GM12891 (cell line): ENCODE measurements at regions not wholly inside any gene's neighbourhood (a gene's known extent, or its start where the extent isn't known, plus 50 kb on each side); places are given as distances from the start of the nearest gene placed in this dataset.

Experiments
- DNase-seq: peaks from one replicate; pipeline ENCODE4 v3.0.0; 2011; ENCODE audit warnings: low spot score; ENCODE audit not compliant: insufficient read length
- FAIRE-seq: peaks from 2 replicates; lab custom pipeline; 2011; peaks lifted over from hg19 to GRCh38; lab: Jason Lieb, UNC
- PAX5 ChIP-seq: IDR thresholded peaks from 2 replicates; pipeline ENCODE4 v1.6.1; 2011; ENCODE audit warnings: low read length, moderate library complexity, mild to moderate bottlenecking; ENCODE audit not compliant: insufficient read depth, severe bottlenecking
- POLR2A ChIP-seq: IDR thresholded peaks from 2 replicates; pipeline ENCODE4 v1.6.1; 2011; ENCODE audit warnings: low read depth, low read length, control low read depth
- POLR2AphosphoS5 ChIP-seq: IDR thresholded peaks from 2 replicates; pipeline ENCODE4 v1.6.1; 2011; ENCODE audit warnings: low read depth, low read length, control low read depth
- POU2F2 ChIP-seq: IDR thresholded peaks from 2 replicates; pipeline ENCODE4 v1.6.1; 2011; ENCODE audit warnings: low read depth, mild to moderate bottlenecking, control low read depth, low read length, moderate library complexity
- SPI1 ChIP-seq: IDR thresholded peaks from 2 replicates; pipeline ENCODE4 v1.6.1; 2011; ENCODE audit warnings: low read depth, low read length, control low read depth
- TAF1 ChIP-seq: IDR thresholded peaks from 2 replicates; pipeline ENCODE4 v1.6.1; 2011; ENCODE audit warnings: low read depth, low read length, control low read depth

DNA sequence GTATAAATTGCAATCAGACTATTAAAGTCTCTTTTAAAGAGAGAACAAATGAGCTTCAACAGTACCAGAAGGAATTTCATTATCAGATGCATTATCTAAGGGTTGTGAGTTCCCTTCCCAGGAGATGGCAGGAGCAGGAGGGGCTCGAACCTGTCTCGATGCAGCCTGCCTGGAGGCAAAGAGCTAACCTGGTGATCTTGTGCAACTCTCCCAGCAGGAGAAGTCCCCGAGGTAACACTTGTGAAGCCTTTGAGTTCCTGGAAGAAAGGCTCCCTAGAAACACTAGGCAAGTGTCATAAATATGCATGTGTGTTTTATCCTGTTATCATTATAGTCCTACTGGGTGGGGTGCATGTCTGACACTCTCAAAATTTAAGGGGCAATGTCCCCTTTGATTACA is 232.2 kb upstream of the ARID1B start:
- TF ChIP-seq POLR2AphosphoS5 (no peak), POU2F2 (no peak), TAF1 (no peak), POLR2A (no peak)
- DNase-seq, result no peak
- no peak for FAIRE-seq

DNA sequence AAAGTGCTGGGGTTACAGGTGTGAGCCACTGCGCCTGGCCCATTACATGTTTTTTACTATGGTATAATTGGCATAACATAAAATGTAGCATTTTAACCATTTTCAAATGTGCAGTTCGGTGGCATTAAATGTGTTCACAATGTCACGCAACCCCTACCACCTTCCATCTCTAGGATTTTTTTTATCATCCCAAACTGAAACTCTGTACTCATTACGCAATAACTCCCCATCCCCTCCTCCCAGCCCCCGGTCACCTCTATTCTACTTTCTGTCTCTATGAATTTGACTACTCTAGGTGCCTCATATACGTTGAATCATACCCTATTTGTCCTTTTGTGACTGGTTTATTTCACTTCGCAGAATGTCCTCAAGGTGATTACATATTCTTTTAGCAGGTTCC is 233.1 kb upstream of the ARID1B start:
- no peak for FAIRE-seq
- no peak for TF ChIP-seq PAX5
- TF ChIP-seq TAF1, result no peak
- no peak for TF ChIP-seq SPI1
- no peak for TF ChIP-seq POLR2AphosphoS5
- no peak for TF ChIP-seq POLR2A
- no peak for TF ChIP-seq POU2F2
- DNase-seq, result no peak

GRCh38 chr6:156543431-156543830 is 233.7 kb upstream of the ARID1B start:
- TF ChIP-seq TAF1 (no peak), SPI1 (no peak)
- no peak for FAIRE-seq
- no peak for DNase-seq

- no peak for DNase-seq
- TF ChIP-seq SPI1 (no peak), POLR2AphosphoS5 (no peak), TAF1 (no peak), POLR2A (no peak), POU2F2 (no peak), PAX5 (no peak)
- no peak for FAIRE-seq
These were observed 238.1 kb upstream of the ARID1B start for GRCh38 chr6:156538875-156539660.

DNA sequence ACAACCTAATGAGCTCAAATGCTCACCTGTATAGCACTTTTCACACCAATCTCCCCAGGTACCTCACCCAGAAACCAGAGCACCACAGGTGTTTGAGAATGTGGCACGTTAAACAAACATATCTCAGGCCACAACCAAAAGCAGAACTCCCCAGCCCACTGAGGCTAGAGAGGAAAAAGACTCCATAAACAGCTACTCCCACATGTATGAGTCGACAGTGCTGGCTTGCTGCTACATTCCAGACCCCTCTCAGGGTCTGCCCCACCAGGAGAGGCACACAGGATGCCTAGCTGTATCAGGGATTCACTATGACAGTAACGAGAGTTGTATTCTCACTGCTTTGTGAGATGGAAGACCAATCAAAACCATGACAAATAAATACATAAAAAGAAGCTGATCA is 242.6 kb upstream of the ARID1B start:
- TF ChIP-seq SPI1 (0 out of 2 replicates have a peak, but pooled peaks have one; percentile 2), TAF1 (no peak)
- DNase-seq (no peak), FAIRE-seq (no peak)

- FAIRE-seq, result no peak
- DNase-seq, result no peak
- TF ChIP-seq TAF1, result no peak
- no peak for TF ChIP-seq POLR2AphosphoS5
- no peak for TF ChIP-seq SPI1
- TF ChIP-seq PAX5, result no peak
- no peak for TF ChIP-seq POLR2A
- TF ChIP-seq POU2F2, result no peak
These were observed 243.2 kb upstream of the ARID1B start for GRCh38 chr6:156533872-156534524.

DNA sequence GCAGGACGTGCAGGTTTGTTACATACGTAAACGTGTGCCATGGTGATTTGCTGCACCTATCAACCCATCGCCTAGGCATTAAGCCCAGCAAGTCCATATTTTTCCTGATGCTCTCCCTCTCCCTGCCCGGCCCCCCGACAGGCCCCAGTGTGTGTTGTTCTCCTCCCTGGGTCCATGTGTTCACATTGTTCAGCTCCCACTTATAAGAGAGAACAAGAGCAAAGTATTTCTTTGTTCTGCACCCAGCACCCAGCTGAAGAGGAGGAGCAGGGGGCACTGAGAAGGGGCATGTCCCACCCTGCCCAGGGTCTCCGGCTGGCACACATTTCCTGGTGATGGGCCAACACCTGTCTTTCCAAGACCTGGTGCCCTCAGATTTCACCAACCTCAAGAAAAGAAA is 251.1 kb upstream of the ARID1B start:
- TF ChIP-seq POU2F2 (no peak), SPI1 (no peak), POLR2A (no peak), TAF1 (no peak), PAX5 (no peak), POLR2AphosphoS5 (no peak)
- no peak for DNase-seq
- no peak for FAIRE-seq

- TF ChIP-seq POLR2A (no peak), PAX5 (no peak), POU2F2 (no peak), POLR2AphosphoS5 (no peak), SPI1 (no peak), TAF1 (no peak)
- no peak for FAIRE-seq
- no peak for DNase-seq
These were observed 251.6 kb upstream of the ARID1B start for GRCh38 chr6:156525541-156525940.

GRCh38 chr6:156519940-156520339 is 257.2 kb upstream of the ARID1B start:
- DNase-seq (no peak), FAIRE-seq (no peak)
- no peak for TF ChIP-seq PAX5
- TF ChIP-seq POLR2A, result no peak
- no peak for TF ChIP-seq TAF1
- TF ChIP-seq POLR2AphosphoS5, result no peak
- no peak for TF ChIP-seq SPI1
- TF ChIP-seq POU2F2, result no peak

DNA sequence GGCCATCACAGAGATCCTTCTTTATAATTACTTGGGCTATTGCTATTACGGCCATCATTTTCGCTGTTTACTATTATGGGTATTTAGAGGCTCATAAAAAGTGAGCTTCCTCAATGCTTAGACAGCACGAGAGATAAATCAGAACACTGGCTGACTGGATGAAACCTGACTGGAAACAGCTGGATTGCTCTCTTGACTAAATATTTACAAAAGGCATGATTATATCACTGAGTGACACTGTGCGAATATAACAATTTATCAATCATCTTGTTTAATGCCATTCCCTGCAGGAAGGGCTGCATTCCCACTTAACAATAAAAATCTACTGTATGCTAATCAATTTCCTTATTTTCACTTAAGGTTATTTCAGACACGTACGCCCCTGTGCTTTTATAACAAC is 260.1 kb upstream of the ARID1B start:
- TF ChIP-seq POLR2A (no peak), TAF1 (no peak), POU2F2 (no peak), SPI1 (no peak), PAX5 (no peak), POLR2AphosphoS5 (no peak)
- FAIRE-seq, result no peak

More for the DNA sequence above, 260.1 kb upstream of the ARID1B start:
- no peak for DNase-seq
